ENCODE measurements at regions not wholly inside any gene's neighbourhood (a gene's known extent, or its start where the extent isn't known, plus 50 kb on each side); places are given as distances from the start of the nearest gene placed in this dataset.
A peak's percentile ranks its signal among the peaks of the same experiment; 100 is the strongest.

- TF ChIP-seq CTCF (IDR thresholded peaks at IDR 0.05) (peak; percentile 32; the same call in 1 of the 2 replicates), TAF1 (IDR thresholded peaks at IDR 0.05; ENCODE audit: borderline replicate concordance, low read depth, low read length) (no peak), MXI1 (IDR thresholded peaks at IDR 0.05; ENCODE audit: low read depth, low read length) (no peak), JUND (IDR thresholded peaks at IDR 0.05) (no peak), RFX5 (IDR thresholded peaks at IDR 0.05; ENCODE audit: low read length) (no peak), CHD2 (IDR thresholded peaks at IDR 0.05; ENCODE audit: low read length, partially characterized antibody) (no peak), GABPA (IDR thresholded peaks at IDR 0.05; ENCODE audit: low read depth) (no peak), TCF12 (IDR thresholded peaks at IDR 0.05) (no peak), REST (IDR thresholded peaks at IDR 0.05; ENCODE audit: low read depth, low read length) (no peak), USF2 (IDR thresholded peaks at IDR 0.05; ENCODE audit: borderline replicate concordance, low read depth, low read length) (no peak), RAD21 (IDR thresholded peaks at IDR 0.05; ENCODE audit: low read length) (no peak), EP300 (IDR thresholded peaks at IDR 0.05; ENCODE audit: borderline replicate concordance in 1 of 2, low read depth in 1 of 2, low read length in 1 of 2) (no peak), MAX (IDR thresholded peaks at IDR 0.05; ENCODE audit: low read depth) (no peak)
Measured at GRCh38 chr3:89049119-89049518, 58.3 kb upstream of the EPHA3 start.
